OCI-LY1 (cell line): ENCODE measurements at regions not wholly inside any gene's neighbourhood (a gene's known extent, or its start where the extent isn't known, plus 50 kb on each side); places are given as distances from the start of the nearest gene placed in this dataset.

Experiments used
- H2AFZ ChIP-seq: fragments of 200-600 bp; sonication (generic), shearing (Covaris generic); 2 replicates; pipeline ENCODE4 v1.6.0; 2014; ENCODE audit warnings: antibody characterized with exemption, mild to moderate bottlenecking, low read length
- H3F3A ChIP-seq: fragments of 200-600 bp; sonication (generic), shearing (Covaris generic); 2 replicates; pipeline ENCODE4 v1.6.0; 2014; ENCODE audit warnings: mild to moderate bottlenecking, antibody characterized with exemption, low read length, moderate library complexity; ENCODE audit not compliant: insufficient read depth
- H3K27ac ChIP-seq: fragments of 200-600 bp; sonication (generic); 2 replicates; pipeline ENCODE4 v1.5.1; 2014; ENCODE audit warnings: low read length, mixed run types, mild to moderate bottlenecking, low read depth; ENCODE audit not compliant: poor library complexity, severe bottlenecking
- H3K27me3 ChIP-seq: fragments of 200-600 bp; sonication (generic); 2 replicates; pipeline ENCODE4 v1.6.0; 2014; ENCODE audit warnings: antibody characterized with exemption, mild to moderate bottlenecking, low read length, moderate library complexity; ENCODE audit not compliant: insufficient read depth
- H3K36me3 ChIP-seq: fragments of 200-600 bp; sonication (generic); 2 replicates; pipeline ENCODE4 v1.6.1; 2014; ENCODE audit warnings: mild to moderate bottlenecking, antibody characterized with exemption, low read length, moderate library complexity, mixed read lengths; ENCODE audit not compliant: insufficient read depth
- H3K4me1 ChIP-seq: fragments of 200-600 bp; sonication (generic); 2 replicates; pipeline ENCODE4 v1.5.1; 2014; ENCODE audit warnings: mild to moderate bottlenecking, low read length, moderate library complexity; ENCODE audit not compliant: insufficient read depth, severe bottlenecking
- H3K4me2 ChIP-seq: fragments of 200-600 bp; sonication (generic), shearing (Covaris generic); 2 replicates; pipeline ENCODE4 v1.6.1; 2014; ENCODE audit warnings: low read length
- H3K4me3 ChIP-seq: fragments of 200-600 bp; sonication (generic); 2 replicates; pipeline ENCODE4 v1.5.1; 2014; ENCODE audit warnings: low read length, low read depth, mild to moderate bottlenecking, mixed read lengths; ENCODE audit not compliant: poor library complexity, severe bottlenecking
- H3K79me2 ChIP-seq: fragments of 200-600 bp; shearing (Covaris generic); 2 replicates; pipeline ENCODE4 v1.6.1; 2016; ENCODE audit warnings: mixed run types, low read length, mixed read lengths; ENCODE audit not compliant: insufficient read depth
- H3K9ac ChIP-seq: fragments of 200-600 bp; sonication (generic), shearing (Covaris generic); 2 replicates; pipeline ENCODE4 v1.6.1; 2014; ENCODE audit warnings: mild to moderate bottlenecking, low read length, mixed read lengths
- H3K9me2 ChIP-seq: fragments of 200-600 bp; sonication (generic), shearing (Covaris generic); 2 replicates; pipeline ENCODE4 v1.6.1; 2014; ENCODE audit warnings: low read depth, mild to moderate bottlenecking, low read length, mixed read lengths
- H3K9me3 ChIP-seq: fragments of 200-600 bp; shearing (Covaris generic); 2 replicates; pipeline ENCODE4 v1.6.1; 2014; ENCODE audit warnings: low read length, mixed read lengths
- H4K20me1 ChIP-seq: fragments of 200-600 bp; sonication (generic), shearing (Covaris generic); 2 replicates; pipeline ENCODE4 v1.6.0; 2016; ENCODE audit warnings: mild to moderate bottlenecking, low read length; ENCODE audit not compliant: insufficient read depth
- CTCF ChIP-seq: fragments of 200-600 bp; sonication (generic), shearing (Covaris generic); IDR thresholded peaks from 2 replicates; pipeline ENCODE4 v1.5.1; 2017; ENCODE audit warnings: mild to moderate bottlenecking, antibody characterized with exemption, low read length, moderate library complexity, mixed read lengths
- EZH2 ChIP-seq: fragments of 200-600 bp; sonication (generic), shearing (Covaris generic); IDR thresholded peaks from 2 replicates; pipeline ENCODE4 v1.8.0; 2017; ENCODE audit warnings: borderline replicate concordance, mixed run types, mild to moderate bottlenecking, antibody characterized with exemption, low read length, moderate library complexity, mixed read lengths

DNA sequence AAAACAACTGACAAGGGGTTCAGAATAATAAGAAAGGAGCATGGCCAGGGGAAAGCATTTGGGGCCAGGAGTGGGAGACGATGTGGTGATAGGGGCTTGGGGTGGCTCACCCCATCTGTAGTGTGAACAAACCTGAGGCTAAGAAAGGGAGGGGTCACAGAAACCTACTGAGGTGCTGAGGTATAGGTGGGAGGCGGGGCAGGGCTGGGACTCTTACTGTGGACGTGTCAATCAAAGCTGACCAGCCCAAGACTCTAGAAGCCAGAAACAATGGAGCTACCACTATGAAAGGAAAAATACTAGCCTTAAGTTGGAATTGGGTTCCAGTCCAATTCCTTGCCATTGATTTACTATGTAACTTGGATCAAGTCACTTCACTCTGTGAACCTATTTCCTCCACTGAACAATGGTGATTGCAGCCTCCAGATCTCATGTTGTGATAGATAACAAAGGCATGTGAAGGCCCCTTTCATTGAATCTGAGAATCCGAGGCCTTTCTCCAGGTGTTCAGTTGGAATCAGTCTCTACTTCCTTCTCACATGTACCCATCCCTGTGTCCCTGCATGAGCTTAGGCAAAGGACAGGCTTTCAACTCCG is 260.9 kb upstream of the HES1 start:
- H3K4me1 ChIP-seq, result no peaks in the 10 kb centered on the region
- H3K36me3 ChIP-seq, result no peaks in the 10 kb centered on the region
- no peak overlapping the region for H3K4me3 ChIP-seq
- TF ChIP-seq EZH2 (no peak), CTCF (no peak)
- H3F3A ChIP-seq, result no peaks in the 10 kb centered on the region
- H3K9me3 ChIP-seq, result no peaks in the 10 kb centered on the region
- no peak overlapping the region for H2AFZ ChIP-seq
- H4K20me1 ChIP-seq, result no peaks in the 10 kb centered on the region
- H3K4me2 ChIP-seq, result no peak overlapping the region
- no peaks in the 10 kb centered on the region for H3K9me2 ChIP-seq
- H3K27me3 ChIP-seq, result peaks cover 6% of the 10 kb centered on the region; the same call in 1 of the 2 replicates
- H3K79me2 ChIP-seq, result no peaks in the 10 kb centered on the region
- H3K9ac ChIP-seq, result no peak overlapping the region
- no peak overlapping the region for H3K27ac ChIP-seq

- no peak overlapping the region for H2AFZ ChIP-seq
- no peaks in the 10 kb centered on the region for H3K36me3 ChIP-seq
- no peaks in the 10 kb centered on the region for H3K9me2 ChIP-seq
- H3F3A ChIP-seq, result no peaks in the 10 kb centered on the region
- no peak overlapping the region for H3K4me3 ChIP-seq
- H3K9ac ChIP-seq, result no peak overlapping the region
- no peaks in the 10 kb centered on the region for H4K20me1 ChIP-seq
- peaks cover 6% of the 10 kb centered on the region; the same call in 1 of the 2 replicates for H3K27me3 ChIP-seq
- no peaks in the 10 kb centered on the region for H3K79me2 ChIP-seq
- no peaks in the 10 kb centered on the region for H3K9me3 ChIP-seq
- H3K27ac ChIP-seq, result no peak overlapping the region
- H3K4me2 ChIP-seq, result no peak overlapping the region
- H3K4me1 ChIP-seq, result no peaks in the 10 kb centered on the region
- TF ChIP-seq EZH2, result no peak
- TF ChIP-seq CTCF, result no peak
Measured at GRCh38 chr3:193875601-193876321, 260.2 kb upstream of the HES1 start.

GRCh38 chr3:193879099-193879863 is 256.7 kb upstream of the HES1 start:
- Histone ChIP-seq H3K9me3 (no peaks in the 10 kb centered on the region), H3K27ac (no peak overlapping the region), H3K79me2 (no peaks in the 10 kb centered on the region), H3K4me1 (no peaks in the 10 kb centered on the region), H4K20me1 (no peaks in the 10 kb centered on the region), H3F3A (no peaks in the 10 kb centered on the region), H3K27me3 (peaks cover 9% of the 10 kb centered on the region; the same call in 1 of the 2 replicates), H3K4me2 (no peak overlapping the region), H3K9me2 (no peaks in the 10 kb centered on the region), H3K36me3 (no peaks in the 10 kb centered on the region), H3K9ac (no peak overlapping the region), H2AFZ (no peak overlapping the region), H3K4me3 (no peak overlapping the region)
- TF ChIP-seq CTCF (no peak), EZH2 (no peak)
